H1 (cell line): ENCODE measurements at regions not wholly inside any gene's neighbourhood (a gene's known extent, or its start where the extent isn't known, plus 50 kb on each side); places are given as distances from the start of the nearest gene placed in this dataset.

Source experiments
- E2F6 ChIP-seq: IDR thresholded peaks from 2 replicates; pipeline ENCODE4 v1.6.1; 2012; ENCODE audit warnings: inconsistent platforms
- EGR1 ChIP-seq: IDR thresholded peaks from 2 replicates; pipeline ENCODE4 v1.6.1; 2011; ENCODE audit warnings: low read depth, low read length, borderline replicate concordance
- NANOG ChIP-seq: IDR thresholded peaks from 2 replicates; pipeline ENCODE4 v1.6.1; 2011; ENCODE audit warnings: low read length, low read depth, mild to moderate bottlenecking, inconsistent platforms; ENCODE audit not compliant: insufficient read depth, poor library complexity, severe bottlenecking

- TF ChIP-seq E2F6 (no peak), NANOG (no peak), EGR1 (no peak)
Observed at GRCh38 chr7:96910486-96910885, 94.9 kb upstream of the DLX6 start (continued).
